SJSA1 (cell line): ENCODE measurements at regions not wholly inside any gene's neighbourhood (a gene's known extent, or its start where the extent isn't known, plus 50 kb on each side); places are given as distances from the start of the nearest gene placed in this dataset.

Experiments
- DNase-seq, 2 experiments: peaks; one replicate each; pipeline ENCODE4 v3.0.0-alpha.2; 2015 to 2020; ENCODE audit warnings: low spot score in 2 of 2, low read depth in 1 of 2
- H3K27ac ChIP-seq: fragments of 250-450 bp; sonication (Bioruptor Pico); 2 replicates; pipeline ENCODE4 v1.5.1; 2020; ENCODE audit warnings: mild to moderate bottlenecking, moderate library complexity
- H3K27me3 ChIP-seq: fragments of 250-450 bp; sonication (Bioruptor Pico); replicated peaks from 2 replicates; pipeline ENCODE4 v1.5.1; 2020; ENCODE audit warnings: mild to moderate bottlenecking, moderate library complexity
- H3K36me3 ChIP-seq: fragments of 250-450 bp; sonication (Bioruptor Pico); 2 replicates; pipeline ENCODE4 v1.5.1; 2020; ENCODE audit warnings: mild to moderate bottlenecking
- H3K4me1 ChIP-seq: fragments of 250-450 bp; sonication (Bioruptor Pico); replicated peaks from 2 replicates; pipeline ENCODE4 v1.6.1; 2021; ENCODE audit warnings: mild to moderate bottlenecking
- H3K4me3 ChIP-seq: fragments of 250-450 bp; sonication (Bioruptor Pico); 2 replicates; pipeline ENCODE4 v1.5.1; 2020; ENCODE audit warnings: mild to moderate bottlenecking
- H3K9me3 ChIP-seq: fragments of 250-450 bp; sonication (Bioruptor Pico); replicated peaks from 2 replicates; pipeline ENCODE4 v1.5.1; 2020; ENCODE audit warnings: mild to moderate bottlenecking

GRCh38 chr13:34772881-34773280, 169.2 kb upstream of the NBEA start:
- Histone ChIP-seq H3K27ac (no peak overlapping the region), H3K36me3 (no peaks in the 10 kb centered on the region), H3K9me3 (no peaks in the 10 kb centered on the region), H3K27me3 (no peaks in the 10 kb centered on the region), H3K4me3 (no peak overlapping the region), H3K4me1 (no peaks in the 10 kb centered on the region)
- no peak for DNase-seq

- Histone ChIP-seq H3K27ac (no peak overlapping the region), H3K27me3 (no peaks in the 10 kb centered on the region), H3K36me3 (no peaks in the 10 kb centered on the region), H3K4me1 (no peaks in the 10 kb centered on the region), H3K4me3 (no peak overlapping the region), H3K9me3 (no peaks in the 10 kb centered on the region)
- no peak for DNase-seq
Observed at GRCh38 chr13:34776390-34776981, 165.6 kb upstream of the NBEA start.

- Histone ChIP-seq H3K4me3 (no peak overlapping the region), H3K36me3 (no peaks in the 10 kb centered on the region), H3K9me3 (no peaks in the 10 kb centered on the region), H3K4me1 (no peaks in the 10 kb centered on the region), H3K27me3 (no peaks in the 10 kb centered on the region), H3K27ac (no peak overlapping the region)
- no peak for DNase-seq
Observed at GRCh38 chr13:34777089-34777913, 164.8 kb upstream of the NBEA start.

GRCh38 chr13:34777914-34778303, 164.2 kb upstream of the NBEA start:
- Histone ChIP-seq H3K27ac (no peak overlapping the region), H3K27me3 (no peaks in the 10 kb centered on the region), H3K4me1 (no peaks in the 10 kb centered on the region), H3K4me3 (no peak overlapping the region), H3K9me3 (no peaks in the 10 kb centered on the region), H3K36me3 (no peaks in the 10 kb centered on the region)
- no peak for DNase-seq

- Histone ChIP-seq H3K9me3 (0 out of 2 replicates have a peak, but pooled peaks cover 2% of the 10 kb centered on the region), H3K4me3 (no peak overlapping the region), H3K27me3 (no peaks in the 10 kb centered on the region), H3K36me3 (no peaks in the 10 kb centered on the region), H3K27ac (no peak overlapping the region), H3K4me1 (no peaks in the 10 kb centered on the region)
- no peak for DNase-seq
Observed at GRCh38 chr13:34779171-34779570, 162.9 kb upstream of the NBEA start.

GRCh38 chr13:34793301-34793700, 148.8 kb upstream of the NBEA start:
- Histone ChIP-seq H3K27me3 (no peaks in the 10 kb centered on the region), H3K4me3 (no peak overlapping the region), H3K4me1 (no peaks in the 10 kb centered on the region), H3K36me3 (no peaks in the 10 kb centered on the region), H3K27ac (no peak overlapping the region), H3K9me3 (no peaks in the 10 kb centered on the region)
- no peak for DNase-seq

GRCh38 chr13:34803756-34804155, 138.3 kb upstream of the NBEA start:
- H3K4me1 ChIP-seq, result no peaks in the 10 kb centered on the region
- no peak overlapping the region for H3K27ac ChIP-seq
- no peak for DNase-seq

GRCh38 chr13:34805347-34805746, 136.7 kb upstream of the NBEA start:
- no peaks in the 10 kb centered on the region for H3K4me1 ChIP-seq
- no peaks in the 10 kb centered on the region for H3K36me3 ChIP-seq
- H3K27me3 ChIP-seq, result no peaks in the 10 kb centered on the region
- no peak overlapping the region for H3K27ac ChIP-seq
- H3K9me3 ChIP-seq, result no peaks in the 10 kb centered on the region
- no peak for DNase-seq
- H3K4me3 ChIP-seq, result no peak overlapping the region

More at GRCh38 chr13:34803756-34804155, 138.3 kb upstream of the NBEA start:
- Histone ChIP-seq H3K9me3 (no peaks in the 10 kb centered on the region), H3K36me3 (no peaks in the 10 kb centered on the region), H3K27me3 (no peaks in the 10 kb centered on the region), H3K4me3 (no peak overlapping the region)

- H3K36me3 ChIP-seq, result no peaks in the 10 kb centered on the region
- DNase-seq, result no peak
- no peaks in the 10 kb centered on the region for H3K9me3 ChIP-seq
- no peak overlapping the region for H3K4me3 ChIP-seq
- no peak overlapping the region for H3K27ac ChIP-seq
- H3K4me1 ChIP-seq, result no peaks in the 10 kb centered on the region
- no peaks in the 10 kb centered on the region for H3K27me3 ChIP-seq
Observed at GRCh38 chr13:34808649-34809048, 133.4 kb upstream of the NBEA start.

GRCh38 chr13:34810996-34811395, 131.1 kb upstream of the NBEA start:
- H3K27ac ChIP-seq, result no peak overlapping the region
- DNase-seq, result no peak
- no peaks in the 10 kb centered on the region for H3K27me3 ChIP-seq
- H3K4me3 ChIP-seq, result no peak overlapping the region
- no peaks in the 10 kb centered on the region for H3K4me1 ChIP-seq
- H3K9me3 ChIP-seq, result no peaks in the 10 kb centered on the region
- H3K36me3 ChIP-seq, result no peaks in the 10 kb centered on the region

GRCh38 chr13:34815526-34815925, 126.5 kb upstream of the NBEA start:
- H3K9me3 ChIP-seq, result no peaks in the 10 kb centered on the region
- no peaks in the 10 kb centered on the region for H3K4me1 ChIP-seq
- H3K4me3 ChIP-seq, result no peak overlapping the region
- no peak for DNase-seq
- no peak overlapping the region for H3K27ac ChIP-seq
- H3K27me3 ChIP-seq, result no peaks in the 10 kb centered on the region
- H3K36me3 ChIP-seq, result no peaks in the 10 kb centered on the region

- H3K9me3 ChIP-seq, result no peaks in the 10 kb centered on the region
- DNase-seq, result no peak
- no peak overlapping the region for H3K4me3 ChIP-seq
- H3K27ac ChIP-seq, result no peak overlapping the region
- no peaks in the 10 kb centered on the region for H3K27me3 ChIP-seq
- no peaks in the 10 kb centered on the region for H3K36me3 ChIP-seq
- H3K4me1 ChIP-seq, result no peaks in the 10 kb centered on the region
Observed at GRCh38 chr13:34816245-34816884, 125.7 kb upstream of the NBEA start.

- Histone ChIP-seq H3K36me3 (no peaks in the 10 kb centered on the region), H3K27ac (no peak overlapping the region), H3K27me3 (no peaks in the 10 kb centered on the region), H3K4me1 (no peaks in the 10 kb centered on the region), H3K9me3 (no peaks in the 10 kb centered on the region), H3K4me3 (no peak overlapping the region)
- DNase-seq, result no peak
Observed at GRCh38 chr13:34816908-34817665, 125.0 kb upstream of the NBEA start.

- H3K36me3 ChIP-seq, result no peaks in the 10 kb centered on the region
- DNase-seq, result no peak
- no peak overlapping the region for H3K27ac ChIP-seq
- H3K9me3 ChIP-seq, result no peaks in the 10 kb centered on the region
- H3K4me1 ChIP-seq, result no peaks in the 10 kb centered on the region
- H3K4me3 ChIP-seq, result no peak overlapping the region
- H3K27me3 ChIP-seq, result no peaks in the 10 kb centered on the region
Observed at GRCh38 chr13:34822650-34823049, 119.4 kb upstream of the NBEA start.
